Endodermal cell (in vitro differentiated cells): ENCODE measurements at regions not wholly inside any gene's neighbourhood (a gene's known extent, or its start where the extent isn't known, plus 50 kb on each side); places are given as distances from the start of the nearest gene placed in this dataset.

Source experiments
- DNase-seq: peaks from one replicate; pipeline ENCODE4 v3.0.0-alpha.2; 2017
- H3K27ac ChIP-seq: 2 replicates; pipeline ENCODE4 v1.5.1; 2013; ENCODE audit warnings: mild to moderate bottlenecking, low read depth, low read length, moderate library complexity
- H3K27me3 ChIP-seq: 2 replicates; pipeline ENCODE4 v1.6.1; 2013; ENCODE audit warnings: mild to moderate bottlenecking, low read length, moderate library complexity; ENCODE audit not compliant: insufficient read depth, control insufficient read depth, poor library complexity, severe bottlenecking
- H3K36me3 ChIP-seq: 2 replicates; pipeline ENCODE4 v1.7.0; 2013; ENCODE audit warnings: mild to moderate bottlenecking, low read length, moderate library complexity; ENCODE audit not compliant: control insufficient read depth, insufficient read depth
- H3K4me1 ChIP-seq: one replicate; pipeline ENCODE4 v1.7.0; 2013; ENCODE audit warnings: low read length; ENCODE audit not compliant: control insufficient read depth, insufficient read depth
- H3K4me3 ChIP-seq: 2 replicates; pipeline ENCODE4 v1.5.1; 2013; ENCODE audit warnings: mild to moderate bottlenecking, low read length, moderate library complexity
- H3K9ac ChIP-seq: 2 replicates; pipeline ENCODE4 v1.6.1; 2013; ENCODE audit warnings: mild to moderate bottlenecking, low read length, moderate library complexity; ENCODE audit not compliant: poor library complexity, severe bottlenecking; ENCODE audit errors: extremely low read depth
- H3K9me3 ChIP-seq: 2 replicates; pipeline ENCODE4 v1.6.1; 2013; ENCODE audit warnings: mild to moderate bottlenecking, low read length, moderate library complexity; ENCODE audit not compliant: control insufficient read depth
- H3K27ac Mint-ChIP-seq: 2 replicates; pipeline ENCODE4 v1.8.0; 2020; ENCODE audit warnings: mixed read lengths
- H3K27me3 Mint-ChIP-seq: 2 replicates; pipeline ENCODE4 v1.8.0; 2021; ENCODE audit warnings: mild to moderate bottlenecking, mixed read lengths; ENCODE audit not compliant: insufficient read depth
- H3K36me3 Mint-ChIP-seq: 2 replicates; pipeline ENCODE4 v1.8.0; 2020; ENCODE audit warnings: low read depth, mixed read lengths
- H3K4me1 Mint-ChIP-seq: 2 replicates; pipeline ENCODE4 v1.8.0; 2020; ENCODE audit warnings: mixed read lengths
- H3K4me3 Mint-ChIP-seq: 2 replicates; pipeline ENCODE4 v1.8.0; 2020; ENCODE audit warnings: mild to moderate bottlenecking, moderate library complexity, mixed read lengths
- H3K9me3 Mint-ChIP-seq: 2 replicates; pipeline ENCODE4 v1.8.0; 2020; ENCODE audit warnings: mild to moderate bottlenecking, mixed read lengths
- CTCF ChIP-seq: fragments of 200-600 bp; sonication (generic); conservative IDR thresholded peaks from 2 replicates; pipeline ENCODE4 v1.5.0; 2021; ENCODE audit warnings: antibody characterized with exemption, mild to moderate bottlenecking
- WGBS, 2 experiments: methylation state at CpG; one replicate each; pipeline versions ENCODE4 v1.1.5 to v1.1.7; 2013; ENCODE audit warnings: missing lambda C conversion rate in 2 of 2, mixed read lengths in 1 of 2; ENCODE audit not compliant: insufficient coverage in 1 of 2, insufficient read length in 1 of 2; 5-methylcytosine and 5-hydroxymethylcytosine counted together

DNA sequence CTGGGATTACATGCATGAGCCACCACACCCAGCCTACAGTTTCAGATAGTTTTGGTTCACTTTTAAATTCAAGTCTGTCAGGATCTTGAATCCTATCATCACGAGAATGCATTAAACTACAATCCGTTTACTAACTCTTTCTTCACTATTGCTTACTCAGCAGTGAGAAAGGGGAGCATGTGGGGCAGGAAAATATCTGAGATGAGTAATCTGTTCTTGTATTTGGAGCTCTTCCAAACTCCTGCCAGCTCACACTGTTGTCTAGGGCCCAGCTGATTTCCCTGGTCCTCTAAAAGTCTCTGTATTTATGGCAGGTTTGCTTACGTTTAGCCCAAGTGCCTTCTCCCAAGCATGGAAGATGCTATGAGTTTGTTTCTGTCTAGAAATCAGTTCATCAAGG, 152.2 kb downstream of the FGF18 start:
- no peak for TF ChIP-seq CTCF
- peaks cover 26% of the 10 kb centered on the region for H3K9me3 ChIP-seq

GRCh38 chr5:171573021-171573420, 153.6 kb downstream of the FGF18 start:
- Histone ChIP-seq H3K4me1 (no peaks in the 10 kb centered on the region), H3K4me3 (no peak overlapping the region), H3K27me3 (no peaks in the 10 kb centered on the region), H3K9ac (no peak overlapping the region), H3K9me3 (peaks cover 19% of the 10 kb centered on the region), H3K27ac (no peak overlapping the region), H3K36me3 (no peaks in the 10 kb centered on the region)
- no peak overlapping the region for H3K4me3 Mint-ChIP-seq
- peaks cover 13% of the 10 kb centered on the region for H3K4me1 Mint-ChIP-seq
- no peaks in the 10 kb centered on the region for H3K36me3 Mint-ChIP-seq
- peaks cover 32% of the 10 kb centered on the region for H3K9me3 Mint-ChIP-seq
- 89 to 100% methylated on average over 1 to 2 of the region's 2 CpGs for WGBS, 2 experiments
- H3K27ac Mint-ChIP-seq = no peak overlapping the region
- no peaks in the 10 kb centered on the region for H3K27me3 Mint-ChIP-seq
- TF ChIP-seq CTCF = no peak
- no peak for DNase-seq

More for the DNA sequence above, 152.2 kb downstream of the FGF18 start:
- H3K27ac ChIP-seq = no peak overlapping the region
- Mint-ChIP-seq H3K4me1 (peaks cover 9% of the 10 kb centered on the region), H3K27ac (no peak overlapping the region), H3K4me3 (no peak overlapping the region), H3K27me3 (no peaks in the 10 kb centered on the region), H3K9me3 (peaks cover 38% of the 10 kb centered on the region), H3K36me3 (no peaks in the 10 kb centered on the region)
- WGBS, 2 experiments = 59% methylated on average over 3 of the region's 3 CpGs; no CpG with 5 or more reads in 1 of the 2 experiments
- H3K27me3 ChIP-seq = no peaks in the 10 kb centered on the region
- no peak for DNase-seq
- no peak overlapping the region for H3K9ac ChIP-seq
- no peaks in the 10 kb centered on the region for H3K36me3 ChIP-seq
- no peak overlapping the region for H3K4me3 ChIP-seq
- H3K4me1 ChIP-seq = no peaks in the 10 kb centered on the region

GRCh38 chr5:171573451-171574225, 154.2 kb downstream of the FGF18 start:
- WGBS, 2 experiments = 82 to 87% methylated on average over 15 to 17 of the region's 17 CpGs
- Mint-ChIP-seq H3K27ac (no peak overlapping the region), H3K4me1 (peaks cover 13% of the 10 kb centered on the region), H3K9me3 (peaks cover 28% of the 10 kb centered on the region), H3K27me3 (no peaks in the 10 kb centered on the region), H3K36me3 (no peaks in the 10 kb centered on the region), H3K4me3 (no peak overlapping the region)
- H3K4me1 ChIP-seq = no peaks in the 10 kb centered on the region
- H3K9ac ChIP-seq = no peak overlapping the region
- H3K27ac ChIP-seq = no peak overlapping the region
- no peak for TF ChIP-seq CTCF
- no peaks in the 10 kb centered on the region for H3K36me3 ChIP-seq
- no peaks in the 10 kb centered on the region for H3K27me3 ChIP-seq
- no peak overlapping the region for H3K4me3 ChIP-seq
- H3K9me3 ChIP-seq = peaks cover 15% of the 10 kb centered on the region
- peak; percentile 55 for DNase-seq
